Erythroblast (primary cell): ENCODE measurements at regions not wholly inside any gene's neighbourhood (a gene's known extent, or its start where the extent isn't known, plus 50 kb on each side); places are given as distances from the start of the nearest gene placed in this dataset.

ENCODE experiments used
- GATA1 ChIP-seq: IDR thresholded peaks from 2 replicates; pipeline ENCODE4 v1.6.1; 2011; ENCODE audit warnings: low read depth, mild to moderate bottlenecking, control low read depth, low read length, moderate library complexity
- POLR2A ChIP-seq: IDR thresholded peaks from 2 replicates; pipeline ENCODE4 v1.6.1; 2011; ENCODE audit warnings: mild to moderate bottlenecking, low read length

GRCh38 chr1:5686925-5687706 is 305.1 kb downstream of the NPHP4 start:
- TF ChIP-seq POLR2A (no peak), GATA1 (no peak)
